ENCODE measurements at regions not wholly inside any gene's neighbourhood (a gene's known extent, or its start where the extent isn't known, plus 50 kb on each side); places are given as distances from the start of the nearest gene placed in this dataset.

- DNase-seq (ENCODE audit: low read depth), result no peak
These were observed 364.5 kb upstream of the MAD2L1 start for GRCh38 chr4:120431180-120431579.

- DNase-seq (ENCODE audit: low read depth), result no peak
These were observed 351.5 kb upstream of the MAD2L1 start for GRCh38 chr4:120418146-120418545.

GRCh38 chr4:120415896-120416295, 349.2 kb upstream of the MAD2L1 start:
- DNase-seq (ENCODE audit: low read depth), result no peak

- DNase-seq (ENCODE audit: low read depth), result no peak
These were observed 340.3 kb upstream of the MAD2L1 start for GRCh38 chr4:120406960-120407359.

- no peak for DNase-seq (ENCODE audit: low read depth)
These were observed 336.6 kb upstream of the MAD2L1 start for GRCh38 chr4:120403296-120403695.

DNA sequence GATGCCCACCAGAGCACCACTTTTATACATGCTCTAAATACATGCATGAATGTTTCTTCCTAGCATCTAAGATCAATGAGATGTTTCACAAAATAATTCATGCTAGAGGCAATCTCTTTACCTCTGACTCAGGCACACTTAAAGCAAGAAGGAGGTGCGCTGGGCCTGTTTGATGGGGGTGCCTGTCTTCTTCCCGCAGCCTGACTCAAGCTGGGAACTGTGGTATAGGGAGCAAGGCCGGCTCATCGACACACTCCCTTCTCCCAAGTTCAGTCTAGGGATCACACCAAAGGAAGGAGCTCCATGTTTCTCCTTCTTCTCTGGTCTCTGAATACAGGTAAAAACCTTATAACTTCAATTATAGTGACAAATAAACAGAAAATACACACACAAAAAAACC, 333.8 kb upstream of the MAD2L1 start:
- DNase-seq (ENCODE audit: low read depth), result no peak

DNA sequence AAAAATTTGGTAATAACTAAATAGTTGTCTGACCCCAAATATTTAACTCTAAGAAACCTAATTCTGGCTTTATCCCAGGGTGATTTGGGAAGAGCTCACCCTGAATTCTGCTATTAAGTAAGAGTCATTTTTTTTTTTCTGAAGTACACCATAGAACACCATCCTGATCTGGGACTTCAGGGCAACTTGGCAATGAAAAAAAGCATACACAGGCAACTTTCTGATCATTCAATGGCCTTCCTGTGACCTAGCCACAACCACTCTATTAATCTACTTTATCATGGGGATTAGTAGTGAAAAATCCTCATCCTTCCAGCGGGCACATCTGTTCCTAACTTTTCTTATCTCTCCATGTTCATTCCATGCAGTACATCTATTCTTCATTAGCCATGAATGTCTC, 333.2 kb upstream of the MAD2L1 start:
- no peak for DNase-seq (ENCODE audit: low read depth)

GRCh38 chr4:120395746-120396145, 329.1 kb upstream of the MAD2L1 start:
- no peak for DNase-seq (ENCODE audit: low read depth)

DNA sequence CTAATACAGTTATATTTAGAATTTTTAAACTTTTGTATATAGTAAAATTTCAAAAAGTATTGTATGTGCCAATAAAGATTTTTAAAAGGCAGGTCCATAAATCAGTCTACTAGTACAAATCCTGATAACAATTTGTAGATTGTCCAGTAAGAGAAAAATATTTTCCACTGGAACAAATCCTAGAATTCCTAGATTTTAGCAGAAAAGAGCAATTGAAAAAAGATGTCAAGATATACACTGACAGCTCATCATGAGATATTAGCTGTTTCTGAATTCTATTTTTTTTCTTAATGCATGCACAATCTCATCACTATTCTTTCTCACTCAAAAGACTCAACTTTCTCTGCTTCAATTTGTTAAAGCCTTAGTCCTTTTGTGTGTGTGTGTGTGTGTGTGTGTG, 289.2 kb upstream of the MAD2L1 start:
- DNase-seq (ENCODE audit: low read depth), result no peak

- DNase-seq (ENCODE audit: low read depth), result no peak
These were observed 287.7 kb upstream of the MAD2L1 start for GRCh38 chr4:120354381-120354780.

DNA sequence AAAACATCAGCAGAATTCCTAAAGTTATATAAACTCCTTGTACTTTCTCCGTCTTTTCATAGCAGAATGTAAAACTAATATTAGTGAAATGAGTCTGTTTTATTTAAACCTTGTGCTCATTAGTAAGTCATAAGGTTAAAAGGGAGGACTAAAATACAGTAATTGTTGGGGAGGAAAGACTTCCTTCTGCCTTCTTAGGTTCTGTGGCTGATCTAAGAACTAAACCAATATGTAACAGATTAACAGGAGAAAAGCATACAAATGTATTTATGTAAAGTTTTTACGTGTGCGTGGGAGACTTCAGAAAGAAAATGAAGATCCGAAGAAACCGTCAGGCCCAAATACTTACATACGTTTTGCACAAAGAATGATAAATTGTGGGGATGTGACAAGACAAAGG, 286.6 kb upstream of the MAD2L1 start:
- DNase-seq (ENCODE audit: low read depth), result no peak

- no peak for DNase-seq (ENCODE audit: low read depth)
These were observed 286.1 kb upstream of the MAD2L1 start for GRCh38 chr4:120352739-120353138.

DNA sequence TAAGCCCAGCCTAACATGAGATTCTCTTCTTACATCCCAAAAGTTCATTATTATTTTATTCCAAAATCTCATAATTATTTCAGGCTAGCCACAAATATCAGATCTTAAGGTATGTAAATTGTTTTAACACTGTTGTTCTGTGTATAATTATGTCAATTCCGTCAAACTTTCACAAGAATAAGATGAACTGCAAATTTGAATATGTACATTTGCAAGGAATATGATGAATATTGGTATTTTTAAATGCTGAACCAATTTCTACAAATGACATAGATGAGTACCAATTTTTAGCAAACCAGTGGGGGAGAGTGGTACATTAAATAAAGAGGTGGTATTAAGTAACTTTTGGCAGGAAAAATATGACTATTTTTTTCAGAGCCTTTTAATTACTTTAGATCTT, 282.3 kb upstream of the MAD2L1 start:
- no peak for DNase-seq (ENCODE audit: low read depth)

- no peak for DNase-seq (ENCODE audit: low read depth)
These were observed 281.9 kb upstream of the MAD2L1 start for GRCh38 chr4:120348521-120348920.

- DNase-seq (ENCODE audit: low read depth), result no peak
These were observed 265.1 kb upstream of the MAD2L1 start for GRCh38 chr4:120331486-120332370.

GRCh38 chr4:120329386-120329785, 262.7 kb upstream of the MAD2L1 start:
- no peak for DNase-seq (ENCODE audit: low read depth)

DNA sequence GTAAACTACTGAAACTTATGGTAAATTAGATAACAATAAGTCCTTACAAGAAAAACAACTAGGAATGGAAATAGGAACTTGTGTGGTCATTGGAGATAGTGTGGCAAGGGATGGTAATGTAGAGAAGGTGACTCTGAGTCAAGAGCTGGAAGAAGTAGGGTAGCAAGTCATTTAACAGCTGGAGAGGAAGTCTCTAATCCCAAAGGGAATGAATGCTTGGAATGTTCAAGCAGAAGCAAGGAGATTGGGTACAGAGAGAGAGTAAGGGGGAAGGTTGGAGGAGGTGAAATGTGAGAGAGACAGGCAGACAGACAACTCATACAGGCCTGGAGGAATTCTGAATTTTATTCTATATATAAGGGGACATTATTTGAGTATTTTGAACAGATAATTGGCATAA, 260.6 kb upstream of the MAD2L1 start:
- DNase-seq (ENCODE audit: low read depth), result no peak

DNA sequence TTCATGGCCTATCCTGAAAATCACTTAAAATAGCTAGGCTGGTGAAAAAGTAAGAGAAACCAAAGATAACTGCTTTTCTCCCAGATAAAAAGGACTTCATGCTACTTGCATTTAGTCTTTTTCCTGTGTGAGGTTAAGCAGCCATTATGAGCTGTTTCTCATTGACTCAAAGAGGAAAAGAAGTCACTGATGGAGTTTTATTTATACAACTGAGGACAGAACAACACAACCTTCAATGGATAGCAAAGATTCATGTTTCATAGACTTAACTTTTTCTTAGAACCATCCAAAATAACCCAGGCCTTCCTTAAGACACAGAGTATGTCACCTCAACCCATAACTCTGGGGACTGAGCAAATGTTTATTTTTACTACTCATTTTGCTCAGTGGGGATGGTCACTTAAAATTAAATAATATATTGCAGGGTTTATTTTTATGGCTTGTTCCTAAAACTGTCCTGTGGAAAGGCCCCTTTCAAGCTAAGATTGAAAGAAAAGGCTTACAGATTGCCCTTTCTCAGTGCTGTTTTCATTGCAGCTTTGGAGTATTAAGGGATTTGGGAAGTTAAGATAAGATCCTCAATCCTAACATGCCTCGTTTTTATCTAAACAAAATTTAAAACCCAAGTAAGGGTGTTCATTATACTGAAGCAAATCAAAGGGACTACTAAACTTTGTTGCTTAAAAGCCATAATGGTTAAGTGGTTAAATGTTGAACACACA, 252.6 kb upstream of the MAD2L1 start:
- DNase-seq (ENCODE audit: low read depth), result no peak

GRCh38 chr4:120318196-120318846, 251.7 kb upstream of the MAD2L1 start:
- no peak for DNase-seq (ENCODE audit: low read depth)

DNA sequence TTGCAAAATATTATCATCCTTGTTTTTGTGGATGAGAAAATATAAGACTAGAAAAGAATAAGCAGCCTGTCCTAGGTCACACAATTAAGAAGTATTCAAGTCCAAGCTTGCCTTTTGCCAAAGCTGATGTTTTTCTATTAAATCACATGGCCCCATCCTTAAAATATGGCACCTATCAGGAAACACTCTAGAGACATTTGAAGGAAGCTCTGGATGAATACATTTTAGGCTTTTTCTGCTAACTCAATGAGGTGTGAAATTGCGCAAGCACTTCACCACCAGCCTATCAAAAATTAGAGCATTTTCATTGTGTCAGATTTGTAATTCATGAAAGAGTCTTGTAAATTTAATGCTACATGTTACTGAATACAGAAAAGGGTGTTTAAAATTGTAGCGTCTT, 251.1 kb upstream of the MAD2L1 start:
- no peak for DNase-seq (ENCODE audit: low read depth)

- DNase-seq (ENCODE audit: low read depth), result no peak
These were observed 249.8 kb upstream of the MAD2L1 start for GRCh38 chr4:120316416-120316815.

DNA sequence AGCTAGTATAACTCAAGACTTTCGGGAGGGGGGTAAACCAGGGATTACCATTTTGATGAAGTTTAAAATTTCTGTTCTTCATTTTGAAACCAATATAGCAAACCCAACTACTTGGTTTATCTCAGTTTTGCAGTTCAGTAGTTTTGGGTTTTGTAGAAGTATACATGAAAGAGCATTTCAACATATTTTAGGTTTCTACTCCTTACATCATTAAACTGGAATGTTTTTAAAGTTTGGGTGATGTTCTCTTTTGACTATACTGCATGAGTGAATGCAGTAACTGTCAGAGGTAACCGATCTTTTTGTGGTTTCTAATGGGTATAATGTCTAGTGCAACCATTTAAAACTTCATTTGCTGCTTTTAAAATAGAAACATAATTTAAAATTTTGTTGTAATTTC, 248.3 kb upstream of the MAD2L1 start:
- no peak for DNase-seq (ENCODE audit: low read depth)

DNA sequence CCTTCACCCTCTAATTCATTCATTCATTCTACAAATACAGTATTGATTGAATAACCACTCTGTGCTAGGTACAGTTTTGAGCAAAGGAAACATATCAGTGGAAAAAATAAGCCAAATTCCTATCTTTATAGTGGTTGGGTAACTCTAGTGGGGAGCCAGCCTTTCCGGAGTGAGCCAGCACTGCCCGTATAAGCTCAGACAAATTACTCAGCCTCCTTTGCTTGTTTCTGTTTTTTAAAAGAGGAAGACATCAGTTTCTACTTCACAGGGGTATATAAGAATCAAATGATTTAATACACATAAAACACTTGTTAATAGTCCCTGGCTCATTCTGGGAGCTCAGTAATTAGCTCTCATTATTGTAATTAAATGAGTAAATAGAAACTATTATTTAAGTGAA, 238.2 kb upstream of the MAD2L1 start:
- DNase-seq (ENCODE audit: low read depth), result no peak

Data from RPMI7951 (cell line).